SU-DHL-6 (cell line): ENCODE measurements at regions not wholly inside any gene's neighbourhood (a gene's known extent, or its start where the extent isn't known, plus 50 kb on each side); places are given as distances from the start of the nearest gene placed in this dataset.

ENCODE experiments used
- EZH2phosphoT487 ChIP-seq: fragments of 200-600 bp; sonication (generic), shearing (Covaris generic); conservative IDR thresholded peaks from 2 replicates; pipeline ENCODE4 v1.6.1; 2018; ENCODE audit warnings: mild to moderate bottlenecking, antibody characterized with exemption, low read length, moderate library complexity, mixed read lengths
- TF ChIP-seq, protein P1 (sequence below): fragments of 200-600 bp; sonication (generic); IDR thresholded peaks from one replicate; pipeline ENCODE4 v1.5.1; 2017; ENCODE audit warnings: antibody characterized with exemption, mild to moderate bottlenecking, low read length, moderate library complexity; ENCODE audit not compliant: insufficient read depth, poor library complexity, severe bottlenecking

DNA sequence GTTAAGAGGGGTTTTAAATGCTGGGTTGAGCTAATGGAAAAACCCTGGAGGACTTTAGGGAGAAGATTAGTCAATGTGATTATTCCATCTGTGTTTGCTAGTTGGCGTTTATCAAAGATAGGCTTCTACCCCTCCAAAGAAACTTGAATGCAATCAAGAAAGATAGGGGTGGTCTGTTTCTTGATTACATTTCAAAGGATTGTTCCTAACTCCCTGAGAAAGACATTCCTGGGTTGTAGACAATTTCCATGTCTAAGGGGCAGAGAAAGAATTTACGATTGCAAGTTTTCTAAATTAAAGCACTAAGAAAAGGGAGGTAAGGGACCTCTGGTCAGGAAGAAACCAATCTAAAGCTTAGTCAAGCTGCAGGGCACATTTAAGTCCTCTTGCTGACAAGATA, 2268.7 kb downstream of the LRRC4C start:
- TF ChIP-seq, protein P1, sequence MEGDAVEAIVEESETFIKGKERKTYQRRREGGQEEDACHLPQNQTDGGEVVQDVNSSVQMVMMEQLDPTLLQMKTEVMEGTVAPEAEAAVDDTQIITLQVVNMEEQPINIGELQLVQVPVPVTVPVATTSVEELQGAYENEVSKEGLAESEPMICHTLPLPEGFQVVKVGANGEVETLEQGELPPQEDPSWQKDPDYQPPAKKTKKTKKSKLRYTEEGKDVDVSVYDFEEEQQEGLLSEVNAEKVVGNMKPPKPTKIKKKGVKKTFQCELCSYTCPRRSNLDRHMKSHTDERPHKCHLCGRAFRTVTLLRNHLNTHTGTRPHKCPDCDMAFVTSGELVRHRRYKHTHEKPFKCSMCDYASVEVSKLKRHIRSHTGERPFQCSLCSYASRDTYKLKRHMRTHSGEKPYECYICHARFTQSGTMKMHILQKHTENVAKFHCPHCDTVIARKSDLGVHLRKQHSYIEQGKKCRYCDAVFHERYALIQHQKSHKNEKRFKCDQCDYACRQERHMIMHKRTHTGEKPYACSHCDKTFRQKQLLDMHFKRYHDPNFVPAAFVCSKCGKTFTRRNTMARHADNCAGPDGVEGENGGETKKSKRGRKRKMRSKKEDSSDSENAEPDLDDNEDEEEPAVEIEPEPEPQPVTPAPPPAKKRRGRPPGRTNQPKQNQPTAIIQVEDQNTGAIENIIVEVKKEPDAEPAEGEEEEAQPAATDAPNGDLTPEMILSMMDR = no peak
- TF ChIP-seq EZH2phosphoT487 = no peak
